ENCODE measurements at regions not wholly inside any gene's neighbourhood (a gene's known extent, or its start where the extent isn't known, plus 50 kb on each side); places are given as distances from the start of the nearest gene placed in this dataset.

DNA sequence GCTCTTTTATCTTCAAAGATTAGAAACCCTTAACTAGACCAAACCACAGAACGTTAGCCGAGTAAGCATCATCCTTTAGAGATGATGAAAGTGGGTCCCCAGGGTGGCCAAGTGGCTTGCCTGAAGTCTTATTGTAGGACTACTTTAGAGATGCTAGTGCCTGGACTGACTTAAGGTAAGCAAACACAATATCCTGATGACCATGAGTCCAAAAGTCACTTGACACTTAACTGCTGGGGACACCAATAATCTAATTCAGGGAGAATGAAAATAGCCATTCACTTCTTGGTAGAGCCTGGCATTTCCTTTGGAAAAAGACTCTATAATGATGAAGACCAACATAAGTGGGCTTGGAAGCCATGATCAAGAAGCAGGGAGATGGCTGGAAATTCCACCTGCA, 225.3 kb upstream of the IRF2BP2 start:
- TF ChIP-seq, protein P1, sequence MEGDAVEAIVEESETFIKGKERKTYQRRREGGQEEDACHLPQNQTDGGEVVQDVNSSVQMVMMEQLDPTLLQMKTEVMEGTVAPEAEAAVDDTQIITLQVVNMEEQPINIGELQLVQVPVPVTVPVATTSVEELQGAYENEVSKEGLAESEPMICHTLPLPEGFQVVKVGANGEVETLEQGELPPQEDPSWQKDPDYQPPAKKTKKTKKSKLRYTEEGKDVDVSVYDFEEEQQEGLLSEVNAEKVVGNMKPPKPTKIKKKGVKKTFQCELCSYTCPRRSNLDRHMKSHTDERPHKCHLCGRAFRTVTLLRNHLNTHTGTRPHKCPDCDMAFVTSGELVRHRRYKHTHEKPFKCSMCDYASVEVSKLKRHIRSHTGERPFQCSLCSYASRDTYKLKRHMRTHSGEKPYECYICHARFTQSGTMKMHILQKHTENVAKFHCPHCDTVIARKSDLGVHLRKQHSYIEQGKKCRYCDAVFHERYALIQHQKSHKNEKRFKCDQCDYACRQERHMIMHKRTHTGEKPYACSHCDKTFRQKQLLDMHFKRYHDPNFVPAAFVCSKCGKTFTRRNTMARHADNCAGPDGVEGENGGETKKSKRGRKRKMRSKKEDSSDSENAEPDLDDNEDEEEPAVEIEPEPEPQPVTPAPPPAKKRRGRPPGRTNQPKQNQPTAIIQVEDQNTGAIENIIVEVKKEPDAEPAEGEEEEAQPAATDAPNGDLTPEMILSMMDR (IDR thresholded peaks at IDR 0.05; ENCODE audit: partially characterized antibody, unreplicated experiment): no peak
- Mint-ChIP-seq H3K4me3 (ENCODE audit: unreplicated experiment) (no peak overlapping the region), H3K36me3 (ENCODE audit: unreplicated experiment) (no peaks in the 10 kb centered on the region)

DNA sequence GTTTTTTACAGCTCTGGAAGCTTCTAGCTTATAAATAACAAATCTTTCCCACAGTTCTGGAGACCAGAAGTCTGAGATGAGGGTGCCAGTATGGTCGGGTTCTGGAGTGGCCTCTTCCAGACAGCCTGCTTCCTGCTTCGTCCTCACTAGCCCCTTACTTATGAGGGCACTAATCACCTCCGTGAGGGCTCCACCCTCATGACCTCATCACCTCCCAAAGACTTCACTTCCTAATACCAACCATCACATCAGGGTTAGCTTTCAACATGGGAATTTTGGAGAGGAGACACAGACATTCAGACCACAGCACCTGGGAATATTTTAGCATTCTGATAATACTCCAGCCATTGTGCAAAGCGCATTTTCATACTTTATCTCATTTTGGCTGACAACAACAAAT, 223.7 kb upstream of the IRF2BP2 start:
- Mint-ChIP-seq H3K4me3 (ENCODE audit: unreplicated experiment) (no peak overlapping the region), H3K9me3 (ENCODE audit: unreplicated experiment) (peaks cover 4% of the 10 kb centered on the region), H3K4me1 (ENCODE audit: low read depth, unreplicated experiment) (no peaks in the 10 kb centered on the region), H3K36me3 (ENCODE audit: unreplicated experiment) (no peaks in the 10 kb centered on the region), H3K27ac (ENCODE audit: unreplicated experiment) (no peak overlapping the region), H3K27me3 (ENCODE audit: unreplicated experiment) (no peaks in the 10 kb centered on the region)
- DNase-seq: no peak
- TF ChIP-seq, protein P1 (IDR thresholded peaks at IDR 0.05; ENCODE audit: partially characterized antibody, unreplicated experiment): no peak

More for the DNA sequence above, 225.3 kb upstream of the IRF2BP2 start:
- Mint-ChIP-seq H3K27ac (ENCODE audit: unreplicated experiment) (no peak overlapping the region), H3K4me1 (ENCODE audit: low read depth, unreplicated experiment) (no peaks in the 10 kb centered on the region), H3K9me3 (ENCODE audit: unreplicated experiment) (peaks cover 2% of the 10 kb centered on the region), H3K27me3 (ENCODE audit: unreplicated experiment) (no peaks in the 10 kb centered on the region)
- DNase-seq: no peak

DNA sequence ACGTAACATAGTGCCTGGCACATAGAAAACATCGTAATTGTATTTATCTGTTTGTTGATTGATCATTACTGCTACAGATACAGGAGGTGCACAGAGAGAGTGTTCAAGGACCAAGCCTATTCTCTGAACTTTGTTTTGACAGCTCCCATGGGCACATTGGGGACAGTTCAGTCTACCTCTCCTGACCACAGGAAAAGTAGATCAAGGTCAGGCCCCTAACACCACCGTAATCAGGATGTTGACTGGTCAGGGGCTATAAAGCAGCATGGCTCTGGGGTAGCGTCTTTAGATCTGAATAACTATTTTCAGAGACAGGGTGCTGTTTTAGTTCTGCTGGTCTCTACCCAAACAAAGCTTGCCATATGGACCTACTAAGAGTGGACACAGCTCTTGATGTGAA, 223.1 kb upstream of the IRF2BP2 start:
- no peaks in the 10 kb centered on the region for H3K27me3 Mint-ChIP-seq (ENCODE audit: unreplicated experiment)
- H3K4me3 Mint-ChIP-seq (ENCODE audit: unreplicated experiment): no peak overlapping the region
- H3K36me3 Mint-ChIP-seq (ENCODE audit: unreplicated experiment): no peaks in the 10 kb centered on the region
- H3K4me1 Mint-ChIP-seq (ENCODE audit: low read depth, unreplicated experiment): no peaks in the 10 kb centered on the region
- no peak for DNase-seq
- no peak overlapping the region for H3K27ac Mint-ChIP-seq (ENCODE audit: unreplicated experiment)
- TF ChIP-seq, protein P1 (IDR thresholded peaks at IDR 0.05; ENCODE audit: partially characterized antibody, unreplicated experiment): no peak
- peaks cover 4% of the 10 kb centered on the region for H3K9me3 Mint-ChIP-seq (ENCODE audit: unreplicated experiment)

DNA sequence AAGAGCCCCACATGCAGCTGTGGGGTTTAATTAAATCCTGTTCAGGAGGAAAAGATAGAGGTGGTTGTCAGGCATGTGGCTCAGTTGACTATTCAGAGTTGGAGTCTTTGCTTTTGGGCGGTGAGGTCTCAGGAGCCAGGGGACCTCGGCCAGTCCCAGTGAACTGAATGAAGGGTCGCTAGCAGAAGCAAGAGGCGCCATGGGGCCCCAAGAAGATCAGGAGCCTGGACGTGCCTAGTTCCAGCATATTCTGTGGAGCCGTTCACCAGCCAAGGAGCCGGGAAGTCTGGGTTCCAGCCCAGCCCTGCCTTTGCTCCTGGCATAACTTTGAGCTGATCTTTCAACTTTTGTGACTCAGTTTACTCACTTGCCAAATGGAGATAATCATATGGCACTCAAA, 217.7 kb upstream of the IRF2BP2 start:
- H3K27me3 Mint-ChIP-seq (ENCODE audit: unreplicated experiment): peaks cover 1% of the 10 kb centered on the region
- H3K36me3 Mint-ChIP-seq (ENCODE audit: unreplicated experiment): no peaks in the 10 kb centered on the region
- TF ChIP-seq, protein P1 (IDR thresholded peaks at IDR 0.05; ENCODE audit: partially characterized antibody, unreplicated experiment): no peak
- no peak overlapping the region for H3K27ac Mint-ChIP-seq (ENCODE audit: unreplicated experiment)
- H3K9me3 Mint-ChIP-seq (ENCODE audit: unreplicated experiment): peaks cover 6% of the 10 kb centered on the region
- no peak overlapping the region for H3K4me3 Mint-ChIP-seq (ENCODE audit: unreplicated experiment)
- DNase-seq: no peak
- peaks cover 7% of the 10 kb centered on the region for H3K4me1 Mint-ChIP-seq (ENCODE audit: low read depth, unreplicated experiment)

DNA sequence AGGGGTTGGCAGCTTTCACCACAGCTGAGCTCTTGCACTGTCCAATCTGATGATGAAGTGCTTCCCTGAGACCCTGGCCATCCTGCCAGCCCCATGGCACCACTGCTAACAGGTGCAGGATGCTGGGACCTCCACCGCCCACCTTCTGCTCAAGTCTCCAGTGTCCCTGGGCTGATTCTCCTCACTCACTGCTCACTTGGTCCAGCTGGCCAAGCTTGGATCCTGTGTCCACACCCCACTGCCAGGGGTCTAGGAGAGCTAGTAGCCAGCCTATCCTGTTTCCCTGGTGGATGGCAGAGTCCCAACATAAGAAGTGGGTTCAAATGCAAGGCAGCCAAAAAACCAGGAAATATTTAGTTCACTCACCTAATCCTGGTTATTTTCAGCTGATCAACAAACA, 217.2 kb upstream of the IRF2BP2 start:
- H3K9me3 Mint-ChIP-seq (ENCODE audit: unreplicated experiment): peaks cover 6% of the 10 kb centered on the region
- H3K27me3 Mint-ChIP-seq (ENCODE audit: unreplicated experiment): peaks cover 1% of the 10 kb centered on the region
- TF ChIP-seq, protein P1 (IDR thresholded peaks at IDR 0.05; ENCODE audit: partially characterized antibody, unreplicated experiment): no peak
- no peak overlapping the region for H3K27ac Mint-ChIP-seq (ENCODE audit: unreplicated experiment)
- H3K4me1 Mint-ChIP-seq (ENCODE audit: low read depth, unreplicated experiment): peaks cover 7% of the 10 kb centered on the region
- no peak for DNase-seq
- no peaks in the 10 kb centered on the region for H3K36me3 Mint-ChIP-seq (ENCODE audit: unreplicated experiment)
- H3K4me3 Mint-ChIP-seq (ENCODE audit: unreplicated experiment): no peak overlapping the region
